H9 (cell line): ENCODE measurements at regions not wholly inside any gene's neighbourhood (a gene's known extent, or its start where the extent isn't known, plus 50 kb on each side); places are given as distances from the start of the nearest gene placed in this dataset.

ENCODE experiments used
- DNase-seq: peaks from one replicate; pipeline ENCODE4 v3.0.0-alpha.2; 2017
- H2AFZ ChIP-seq: one replicate; pipeline ENCODE4 v1.6.1; 2013; ENCODE audit warnings: mild to moderate bottlenecking, low read length, control low read depth, moderate library complexity
- H2AK5ac ChIP-seq: 2 replicates; pipeline ENCODE4 v1.6.1; 2013; ENCODE audit warnings: low read length, control low read depth, mixed read lengths; ENCODE audit not compliant: insufficient read length
- H2BK120ac ChIP-seq: one replicate; pipeline ENCODE4 v1.6.1; 2013; ENCODE audit warnings: low read depth, mild to moderate bottlenecking, low read length, control low read depth, inconsistent platforms; ENCODE audit not compliant: poor library complexity, severe bottlenecking
- H2BK12ac ChIP-seq: 2 replicates; pipeline ENCODE4 v1.6.1; 2013; ENCODE audit warnings: low read length, control low read depth, mixed read lengths, low read depth; ENCODE audit not compliant: insufficient read length
- H2BK15ac ChIP-seq: 2 replicates; pipeline ENCODE4 v1.6.1; 2013; ENCODE audit warnings: low read depth, low read length, control low read depth
- H2BK20ac ChIP-seq: one replicate; pipeline ENCODE4 v1.6.1; 2013; ENCODE audit warnings: low read depth, mild to moderate bottlenecking, low read length, control low read depth, inconsistent platforms; ENCODE audit not compliant: poor library complexity, severe bottlenecking
- H2BK5ac ChIP-seq: 2 replicates; pipeline ENCODE4 v1.6.1; 2013; ENCODE audit warnings: low read length, control low read depth, mixed read lengths; ENCODE audit not compliant: insufficient read length
- H3K14ac ChIP-seq: 2 replicates; pipeline ENCODE4 v1.6.1; 2013; ENCODE audit warnings: low read length, control low read depth; ENCODE audit not compliant: insufficient read depth
- H3K18ac ChIP-seq: 2 replicates; pipeline ENCODE4 v1.6.1; 2013; ENCODE audit warnings: low read depth, mild to moderate bottlenecking, mixed read lengths, low read length, control low read depth; ENCODE audit not compliant: insufficient read length
- H3K23ac ChIP-seq: 2 replicates; pipeline ENCODE4 v1.6.1; 2013; ENCODE audit warnings: low read length, control low read depth, mixed read lengths, low read depth; ENCODE audit not compliant: insufficient read length
- H3K23me2 ChIP-seq: 2 replicates; pipeline ENCODE4 v1.6.1; 2013; ENCODE audit warnings: low read depth, mild to moderate bottlenecking, mixed read lengths, low read length, control low read depth; ENCODE audit not compliant: insufficient read length, poor library complexity, severe bottlenecking
- H3K27ac ChIP-seq: 2 replicates; pipeline ENCODE4 v1.5.1; 2013; ENCODE audit warnings: low read length, control low read depth, mixed read lengths, low read depth; ENCODE audit not compliant: insufficient read length
- H3K27me3 ChIP-seq: 2 replicates; pipeline ENCODE4 v1.6.1; 2013; ENCODE audit warnings: low read length, control low read depth, inconsistent platforms; ENCODE audit not compliant: insufficient read depth
- H3K4ac ChIP-seq: 2 replicates; pipeline ENCODE4 v1.6.1; 2013; ENCODE audit warnings: low read depth, mild to moderate bottlenecking, control low read depth, inconsistent platforms, low read length, moderate library complexity
- H3K4me1 ChIP-seq: 2 replicates; pipeline ENCODE4 v1.6.1; 2013; ENCODE audit warnings: low read length, control low read depth, inconsistent platforms; ENCODE audit not compliant: insufficient read depth
- H3K4me2 ChIP-seq: 2 replicates; pipeline ENCODE4 v1.6.1; 2013; ENCODE audit warnings: low read length, control low read depth, mixed read lengths; ENCODE audit not compliant: insufficient read length, insufficient read depth
- H3K56ac ChIP-seq: 2 replicates; pipeline ENCODE4 v1.6.1; 2013; ENCODE audit warnings: low read depth, mild to moderate bottlenecking, mixed read lengths, low read length, control low read depth; ENCODE audit not compliant: insufficient read length
- H3K79me1 ChIP-seq: 2 replicates; pipeline ENCODE4 v1.6.1; 2013; ENCODE audit warnings: low read depth, mild to moderate bottlenecking, moderate library complexity, low read length, control low read depth, inconsistent platforms; ENCODE audit not compliant: insufficient read depth, poor library complexity, severe bottlenecking
- H3K79me2 ChIP-seq: 2 replicates; pipeline ENCODE4 v1.6.1; 2013; ENCODE audit warnings: low read length, control low read depth, inconsistent platforms; ENCODE audit not compliant: insufficient read depth
- H3K9ac ChIP-seq: 2 replicates; pipeline ENCODE4 v1.6.1; 2013; ENCODE audit warnings: low read length, control low read depth, mixed read lengths; ENCODE audit not compliant: insufficient read length; ENCODE audit errors: extremely low read depth
- H3K9me3 ChIP-seq: one replicate; pipeline ENCODE4 v1.6.1; 2013; ENCODE audit warnings: low read depth, low read length, inconsistent platforms; ENCODE audit not compliant: control insufficient read depth
- H3T11ph ChIP-seq: one replicate; pipeline ENCODE4 v1.6.1; 2013; ENCODE audit warnings: mild to moderate bottlenecking, low read length, control low read depth, inconsistent platforms
- H4K20me1 ChIP-seq: one replicate; pipeline ENCODE4 v1.6.1; 2013; ENCODE audit not compliant: control insufficient read depth, insufficient read length, insufficient read depth
- H4K5ac ChIP-seq: 2 replicates; pipeline ENCODE4 v1.6.1; 2013; ENCODE audit warnings: low read depth, mild to moderate bottlenecking, mixed read lengths, low read length, control low read depth; ENCODE audit not compliant: insufficient read length
- H4K8ac ChIP-seq: replicated peaks from 2 replicates; pipeline ENCODE4 v1.6.1; 2013; ENCODE audit warnings: low read length, control low read depth, mixed read lengths, low read depth; ENCODE audit not compliant: insufficient read length
- H4K91ac ChIP-seq: 2 replicates; pipeline ENCODE4 v1.6.1; 2013; ENCODE audit warnings: low read depth, mild to moderate bottlenecking, moderate library complexity, mixed read lengths, low read length, control low read depth; ENCODE audit not compliant: insufficient read length
- H3K27ac Mint-ChIP-seq, 3 experiments: 2 replicates in 2 of 3; 3 replicates in 1 of 3; pipeline ENCODE4 v1.8.0; 2020 to 2021; ENCODE audit warnings: mixed read lengths in 3 of 3, mild to moderate bottlenecking in 1 of 3, moderate library complexity in 1 of 3
- H3K27me3 Mint-ChIP-seq: 2 replicates; pipeline ENCODE4 v1.8.0; 2021; ENCODE audit warnings: low read depth, mild to moderate bottlenecking, moderate library complexity, mixed read lengths
- H3K36me3 Mint-ChIP-seq, 3 experiments: 2 replicates in 2 of 3; 3 replicates in 1 of 3; pipeline ENCODE4 v1.8.0; 2020 to 2021; ENCODE audit warnings: low read depth in 3 of 3, mixed read lengths in 3 of 3; ENCODE audit not compliant: insufficient read depth in 1 of 3
- H3K4me1 Mint-ChIP-seq, 2 experiments: 2 replicates each; pipeline ENCODE4 v1.8.0; 2020; ENCODE audit warnings: mixed read lengths in 2 of 2
- H3K4me3 Mint-ChIP-seq, 2 experiments: 2 replicates in 1 of 2; 3 replicates in 1 of 2; pipeline ENCODE4 v1.8.0; 2020 to 2021; ENCODE audit warnings: mild to moderate bottlenecking in 2 of 2, mixed read lengths in 2 of 2, moderate library complexity in 1 of 2
- H3K9me3 Mint-ChIP-seq, 2 experiments: 2 replicates in 1 of 2; 3 replicates in 1 of 2; pipeline ENCODE4 v1.8.0; 2020; ENCODE audit warnings: mild to moderate bottlenecking in 2 of 2, mixed read lengths in 2 of 2, moderate library complexity in 1 of 2
- WGBS: extraction: QIAGEN DNeasy Blood & Tissue Kit; methylation state at CpG from one replicate; pipeline ENCODE4 v1.1.7; 2013; ENCODE audit warnings: missing lambda C conversion rate, low lambda C conversion rate, mixed read lengths; ENCODE audit not compliant: insufficient read length; ENCODE audit errors: extremely low coverage; 5-methylcytosine and 5-hydroxymethylcytosine counted together
- TF ChIP-seq, protein P1 (sequence below): fragments of 200-600 bp; sonication (generic); conservative IDR thresholded peaks from 3 replicates; pipeline ENCODE4 v1.8.0; 2021; ENCODE audit warnings: antibody characterized with exemption, mild to moderate bottlenecking

DNA sequence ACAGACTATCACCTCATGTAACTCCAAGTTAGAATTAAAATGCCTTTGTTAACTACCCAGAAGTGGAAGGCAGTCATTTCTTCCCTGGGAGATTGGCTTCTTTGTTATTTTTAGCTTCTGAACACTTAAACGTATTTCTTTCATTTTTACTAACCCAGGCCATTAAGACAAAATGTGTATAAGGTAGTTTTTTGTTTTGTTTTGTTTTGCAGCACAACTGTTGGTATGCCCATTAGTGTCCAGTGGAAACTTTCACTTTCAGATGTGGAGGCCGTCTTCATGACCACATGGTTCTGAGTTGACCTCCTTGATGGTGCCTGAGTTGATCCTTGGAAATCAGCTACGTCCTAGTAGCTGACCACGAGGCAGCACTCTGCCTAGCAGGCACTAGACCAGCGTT is 264.6 kb upstream of the ZNF608 start:
- Histone ChIP-seq H3K4ac (no peak overlapping the region), H3K27ac (no peak overlapping the region), H3K9ac (no peak overlapping the region), H2BK12ac (no peak overlapping the region), H2BK20ac (no peak overlapping the region), H2BK5ac (no peak overlapping the region), H4K91ac (no peak overlapping the region), H4K8ac (no peak overlapping the region), H3K79me2 (no peaks in the 10 kb centered on the region), H3K14ac (no peak overlapping the region), H3K79me1 (no peaks in the 10 kb centered on the region), H3K23me2 (no peaks in the 10 kb centered on the region), H3K23ac (no peak overlapping the region), H3K56ac (no peak overlapping the region), H3K9me3 (no peaks in the 10 kb centered on the region), H3K4me1 (peaks cover 3% of the 10 kb centered on the region; the same call in 1 of the 2 replicates), H3K4me2 (no peak overlapping the region), H4K20me1 (no peaks in the 10 kb centered on the region), H3T11ph (no peak overlapping the region), H3K18ac (no peak overlapping the region), H4K5ac (no peak overlapping the region), H2AFZ (no peak overlapping the region), H3K27me3 (no peaks in the 10 kb centered on the region), H2BK15ac (no peak overlapping the region), H2AK5ac (no peak overlapping the region), H2BK120ac (no peak overlapping the region)
- no peak for DNase-seq
- no CpG with 5 or more reads among the region's 5 CpGs for WGBS
- H3K9me3 Mint-ChIP-seq, result no peaks in the 10 kb centered on the region
- H3K36me3 Mint-ChIP-seq, result no peaks in the 10 kb centered on the region
- peaks cover 29 to 33% of the 10 kb centered on the region in 2 experiments for H3K4me1 Mint-ChIP-seq
- TF ChIP-seq, protein P1, sequence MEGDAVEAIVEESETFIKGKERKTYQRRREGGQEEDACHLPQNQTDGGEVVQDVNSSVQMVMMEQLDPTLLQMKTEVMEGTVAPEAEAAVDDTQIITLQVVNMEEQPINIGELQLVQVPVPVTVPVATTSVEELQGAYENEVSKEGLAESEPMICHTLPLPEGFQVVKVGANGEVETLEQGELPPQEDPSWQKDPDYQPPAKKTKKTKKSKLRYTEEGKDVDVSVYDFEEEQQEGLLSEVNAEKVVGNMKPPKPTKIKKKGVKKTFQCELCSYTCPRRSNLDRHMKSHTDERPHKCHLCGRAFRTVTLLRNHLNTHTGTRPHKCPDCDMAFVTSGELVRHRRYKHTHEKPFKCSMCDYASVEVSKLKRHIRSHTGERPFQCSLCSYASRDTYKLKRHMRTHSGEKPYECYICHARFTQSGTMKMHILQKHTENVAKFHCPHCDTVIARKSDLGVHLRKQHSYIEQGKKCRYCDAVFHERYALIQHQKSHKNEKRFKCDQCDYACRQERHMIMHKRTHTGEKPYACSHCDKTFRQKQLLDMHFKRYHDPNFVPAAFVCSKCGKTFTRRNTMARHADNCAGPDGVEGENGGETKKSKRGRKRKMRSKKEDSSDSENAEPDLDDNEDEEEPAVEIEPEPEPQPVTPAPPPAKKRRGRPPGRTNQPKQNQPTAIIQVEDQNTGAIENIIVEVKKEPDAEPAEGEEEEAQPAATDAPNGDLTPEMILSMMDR, result no peak
- H3K27ac Mint-ChIP-seq, result no peak overlapping the region
- no peaks in the 10 kb centered on the region for H3K27me3 Mint-ChIP-seq
- H3K4me3 Mint-ChIP-seq, result no peak overlapping the region
